ENCODE measurements at regions not wholly inside any gene's neighbourhood (a gene's known extent, or its start where the extent isn't known, plus 50 kb on each side); places are given as distances from the start of the nearest gene placed in this dataset.

- TF ChIP-seq, protein P1, sequence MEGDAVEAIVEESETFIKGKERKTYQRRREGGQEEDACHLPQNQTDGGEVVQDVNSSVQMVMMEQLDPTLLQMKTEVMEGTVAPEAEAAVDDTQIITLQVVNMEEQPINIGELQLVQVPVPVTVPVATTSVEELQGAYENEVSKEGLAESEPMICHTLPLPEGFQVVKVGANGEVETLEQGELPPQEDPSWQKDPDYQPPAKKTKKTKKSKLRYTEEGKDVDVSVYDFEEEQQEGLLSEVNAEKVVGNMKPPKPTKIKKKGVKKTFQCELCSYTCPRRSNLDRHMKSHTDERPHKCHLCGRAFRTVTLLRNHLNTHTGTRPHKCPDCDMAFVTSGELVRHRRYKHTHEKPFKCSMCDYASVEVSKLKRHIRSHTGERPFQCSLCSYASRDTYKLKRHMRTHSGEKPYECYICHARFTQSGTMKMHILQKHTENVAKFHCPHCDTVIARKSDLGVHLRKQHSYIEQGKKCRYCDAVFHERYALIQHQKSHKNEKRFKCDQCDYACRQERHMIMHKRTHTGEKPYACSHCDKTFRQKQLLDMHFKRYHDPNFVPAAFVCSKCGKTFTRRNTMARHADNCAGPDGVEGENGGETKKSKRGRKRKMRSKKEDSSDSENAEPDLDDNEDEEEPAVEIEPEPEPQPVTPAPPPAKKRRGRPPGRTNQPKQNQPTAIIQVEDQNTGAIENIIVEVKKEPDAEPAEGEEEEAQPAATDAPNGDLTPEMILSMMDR (IDR thresholded peaks at IDR 0.05), result no peak
- no peak for TF ChIP-seq POLR2A (IDR thresholded peaks at IDR 0.05)
Observed at GRCh38 chr12:88756153-88756552, 175.9 kb upstream of the KITLG start.
